Common myeloid progenitor, CD34-positive (primary cell): ENCODE measurements at regions not wholly inside any gene's neighbourhood (a gene's known extent, or its start where the extent isn't known, plus 50 kb on each side); places are given as distances from the start of the nearest gene placed in this dataset.

Experiments used
- CTCF ChIA-PET: fragments of 350-600 bp; sonication (Branson Sonifier 250); formaldehyde crosslinking; loops from one replicate; lab custom pipeline; 2021; ENCODE audit warnings: antibody characterized with exemption; lab: Charles Lee
- POLR2A ChIA-PET: fragments of 350-600 bp; sonication (Branson Sonifier 250); formaldehyde crosslinking; loops from one replicate; lab custom pipeline; 2021; ENCODE audit warnings: antibody characterized with exemption; lab: Charles Lee
- DNase-seq, 3 donors: peaks; one replicate each; pipeline versions ENCODE4 v3.0.0 to v3.0.0-alpha.2; 2013
- H3K27ac ChIP-seq, 2 experiments: 1 replicate in 1 of 2; 2 replicates in 1 of 2; pipeline ENCODE4 v1.7.0; 2013; ENCODE audit warnings: inconsistent platforms in 2 of 2, low read length in 2 of 2, mild to moderate bottlenecking in 2 of 2, low read depth in 1 of 2, moderate library complexity in 1 of 2; ENCODE audit not compliant: severe bottlenecking in 2 of 2, insufficient read depth in 1 of 2, poor library complexity in 1 of 2
- H3K27me3 ChIP-seq, 5 experiments: replicated peaks in 2 of 5; 1 replicate in 3 of 5; 2 replicates in 2 of 5; pipeline versions ENCODE4 v1.6.1 to v1.7.0; 2013; ENCODE audit warnings: low read length in 4 of 5, mild to moderate bottlenecking in 2 of 5, moderate library complexity in 2 of 5, inconsistent platforms in 1 of 5; ENCODE audit not compliant: insufficient read depth in 5 of 5, control insufficient read depth in 4 of 5
- H3K36me3 ChIP-seq, 4 experiments: 1 replicate in 2 of 4; 2 replicates in 2 of 4; pipeline versions ENCODE4 v1.6.1 to v1.7.0; 2013; ENCODE audit warnings: low read length in 3 of 4, control low read depth in 1 of 4, mild to moderate bottlenecking in 1 of 4; ENCODE audit not compliant: control insufficient read depth in 4 of 4, insufficient read depth in 4 of 4
- H3K4me1 ChIP-seq, 4 experiments: 1 replicate in 3 of 4; 2 replicates in 1 of 4; pipeline versions ENCODE4 v1.6.1 to v1.7.1; 2013; ENCODE audit warnings: low read length in 3 of 4, mild to moderate bottlenecking in 3 of 4, control low read depth in 1 of 4, inconsistent platforms in 1 of 4, moderate library complexity in 1 of 4; ENCODE audit not compliant: control insufficient read depth in 4 of 4, insufficient read depth in 4 of 4; ENCODE audit errors: control extremely low read depth in 1 of 4
- H3K4me3 ChIP-seq, 7 experiments: 1 replicate in 4 of 7; 2 replicates in 3 of 7; pipeline versions ENCODE4 v1.5.1 to v1.7.0; 2013; ENCODE audit warnings: mild to moderate bottlenecking in 7 of 7, low read length in 6 of 7, moderate library complexity in 6 of 7, inconsistent platforms in 2 of 7, low read depth in 2 of 7, control low read depth in 1 of 7; ENCODE audit not compliant: insufficient read depth in 4 of 7, control insufficient read depth in 1 of 7; ENCODE audit errors: extremely low read depth in 1 of 7
- H3K9me3 ChIP-seq, 5 experiments: 1 replicate in 4 of 5; 2 replicates in 1 of 5; pipeline versions ENCODE4 v1.6.1 to v1.7.1; 2013; ENCODE audit warnings: low read length in 4 of 5, mild to moderate bottlenecking in 2 of 5, inconsistent platforms in 1 of 5, low read depth in 1 of 5, moderate library complexity in 1 of 5; ENCODE audit not compliant: control insufficient read depth in 4 of 5, insufficient read depth in 2 of 5; ENCODE audit errors: control extremely low read depth in 1 of 5
- WGBS: methylation state at CpG from one replicate; pipeline ENCODE4 v1.1.5; 2013; ENCODE audit not compliant: insufficient coverage; 5-methylcytosine and 5-hydroxymethylcytosine counted together

DNA sequence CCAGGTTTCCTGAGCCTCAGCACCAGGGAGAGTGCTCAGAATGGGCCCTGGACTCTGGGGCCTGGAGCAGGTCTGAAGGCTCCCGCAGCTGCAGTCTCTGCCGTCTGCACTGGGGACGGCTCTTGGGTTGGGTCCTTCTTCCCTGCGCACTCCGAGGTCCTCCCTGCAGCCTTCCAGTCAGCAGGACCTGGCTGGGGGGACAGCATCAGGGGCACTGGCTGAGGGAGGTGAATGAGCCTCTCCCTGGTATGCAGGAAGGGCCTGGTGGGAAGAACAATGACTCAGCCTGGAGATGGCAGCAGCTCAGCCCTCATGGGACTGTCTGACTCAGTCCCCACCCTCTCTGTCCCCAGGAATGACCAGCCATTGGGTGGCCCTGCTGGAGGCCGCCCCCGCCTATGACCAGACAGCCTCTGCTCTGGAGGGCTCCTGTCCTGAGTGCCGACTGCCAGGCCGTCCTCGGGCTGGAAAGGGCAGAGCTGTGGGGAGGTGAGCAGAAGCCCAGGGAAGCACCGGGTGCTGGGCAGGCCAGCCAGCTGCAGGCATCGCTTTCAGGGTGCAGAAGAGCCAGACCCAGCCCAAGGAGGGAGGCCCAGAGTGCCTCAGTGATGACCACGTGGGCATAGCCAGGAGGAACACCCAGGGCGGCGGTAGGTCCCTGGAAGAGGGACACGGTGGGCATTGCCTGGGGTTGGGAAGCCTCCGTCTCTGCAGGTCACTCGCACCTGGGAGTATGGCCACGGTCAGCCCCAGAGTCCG, 455.0 kb downstream of the BRD1 start:
- H3K27ac ChIP-seq = no peak overlapping the region
- no peaks in the 10 kb centered on the region for H3K36me3 ChIP-seq
- H3K9me3 ChIP-seq = no peaks in the 10 kb centered on the region
- H3K4me3 ChIP-seq = no peak overlapping the region
- CTCF ChIA-PET = no interaction called here
- 65% methylated on average over 19 of the region's 20 CpGs for WGBS
- POLR2A ChIA-PET = no interaction called here
- H3K4me1 ChIP-seq = no peaks in the 10 kb centered on the region
- no peak for DNase-seq
- peaks cover 5 to 50% (median 14%) of the 10 kb centered on the region in 5 experiments for H3K27me3 ChIP-seq

DNA sequence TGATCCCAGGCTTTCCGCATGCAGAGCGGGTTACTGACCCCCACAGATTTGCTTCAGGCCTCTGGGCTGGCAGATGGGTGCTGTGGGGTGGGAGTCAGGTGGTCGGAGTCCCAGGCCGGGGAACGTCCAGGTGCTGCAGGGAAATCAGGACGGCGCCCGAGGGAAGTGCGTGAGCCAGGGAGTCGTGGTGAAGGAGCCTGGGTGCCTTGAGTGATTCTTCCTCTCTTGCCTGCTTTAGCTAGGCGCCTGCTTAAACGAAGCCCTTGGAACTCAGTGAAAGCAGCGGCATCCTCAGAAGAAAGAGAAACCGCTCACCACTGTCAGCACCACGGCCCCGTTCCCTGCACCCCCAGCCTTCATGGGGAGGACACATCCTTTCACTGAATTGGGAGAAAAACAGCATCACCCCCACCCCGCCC, 455.6 kb downstream of the BRD1 start:
- no peak for DNase-seq
- ChIA-PET CTCF (no interaction called here), POLR2A (no interaction called here)
- H3K4me3 ChIP-seq = no peak overlapping the region
- peaks cover 4 to 50% (median 12%) of the 10 kb centered on the region in 5 experiments for H3K27me3 ChIP-seq
- no peaks in the 10 kb centered on the region for H3K4me1 ChIP-seq
- WGBS = 78% methylated on average over 13 of the region's 17 CpGs
- H3K36me3 ChIP-seq = no peaks in the 10 kb centered on the region
- H3K9me3 ChIP-seq = no peaks in the 10 kb centered on the region
- H3K27ac ChIP-seq = no peak overlapping the region

GRCh38 chr22:49371325-49372110, 456.2 kb downstream of the BRD1 start:
- peaks cover 0 to 50% (median 11%) of the 10 kb centered on the region in 5 experiments for H3K27me3 ChIP-seq
- ChIA-PET POLR2A (no interaction called here), CTCF (no interaction called here)
- WGBS = 89% methylated on average over 18 of the region's 27 CpGs
- DNase-seq = no peak
- H3K4me3 ChIP-seq = no peak overlapping the region
- no peaks in the 10 kb centered on the region for H3K4me1 ChIP-seq
- no peaks in the 10 kb centered on the region for H3K36me3 ChIP-seq
- H3K27ac ChIP-seq = no peak overlapping the region
- H3K9me3 ChIP-seq = no peaks in the 10 kb centered on the region

GRCh38 chr22:49370627-49371301, 456.9 kb downstream of the BRD1 start:
- Histone ChIP-seq H3K4me1 (no peaks in the 10 kb centered on the region), H3K27me3 (peaks cover 0 to 50% (median 8%) of the 10 kb centered on the region in 5 experiments), H3K4me3 (no peak overlapping the region), H3K9me3 (no peaks in the 10 kb centered on the region), H3K27ac (no peak overlapping the region), H3K36me3 (no peaks in the 10 kb centered on the region)
- CTCF ChIA-PET = no interaction called here
- DNase-seq = no peak
- 89% methylated on average over 25 of the region's 29 CpGs for WGBS
- POLR2A ChIA-PET = no interaction called here

GRCh38 chr22:49369726-49370626, 457.7 kb downstream of the BRD1 start:
- WGBS = 81% methylated on average over 13 of the region's 22 CpGs
- Histone ChIP-seq H3K9me3 (no peaks in the 10 kb centered on the region), H3K4me3 (no peak overlapping the region), H3K4me1 (no peaks in the 10 kb centered on the region), H3K27ac (no peak overlapping the region), H3K36me3 (no peaks in the 10 kb centered on the region), H3K27me3 (peaks cover 0 to 50% (median 8%) of the 10 kb centered on the region in 5 experiments)
- no peak for DNase-seq
- ChIA-PET POLR2A (no interaction called here), CTCF (no interaction called here)

- no peaks in the 10 kb centered on the region for H3K36me3 ChIP-seq
- peaks cover 0 to under 1% (median 0%) of the 10 kb centered on the region in 5 experiments for H3K9me3 ChIP-seq
- 59% methylated on average over 33 of the region's 41 CpGs for WGBS
- DNase-seq = peak in 2 of 3 donors; percentile 9 to 25
- H3K4me1 ChIP-seq = no peaks in the 10 kb centered on the region
- CTCF ChIA-PET = no interaction called here
- H3K27ac ChIP-seq = no peak overlapping the region
- no peak overlapping the region for H3K4me3 ChIP-seq
- peaks cover 0 to 50% (median 8%) of the 10 kb centered on the region in 5 experiments for H3K27me3 ChIP-seq
- POLR2A ChIA-PET = no interaction called here
Measured at GRCh38 chr22:49368976-49369725, 458.5 kb downstream of the BRD1 start.
